Amygdala (tissue), 56 donors: ENCODE measurements at regions not wholly inside any gene's neighbourhood (a gene's known extent, or its start where the extent isn't known, plus 50 kb on each side); places are given as distances from the start of the nearest gene placed in this dataset.

Experiments
- DNase-seq, 56 donors: peaks; one replicate each; lab custom pipeline; 2025; lab: John Stamatoyannopoulos, UW

DNA sequence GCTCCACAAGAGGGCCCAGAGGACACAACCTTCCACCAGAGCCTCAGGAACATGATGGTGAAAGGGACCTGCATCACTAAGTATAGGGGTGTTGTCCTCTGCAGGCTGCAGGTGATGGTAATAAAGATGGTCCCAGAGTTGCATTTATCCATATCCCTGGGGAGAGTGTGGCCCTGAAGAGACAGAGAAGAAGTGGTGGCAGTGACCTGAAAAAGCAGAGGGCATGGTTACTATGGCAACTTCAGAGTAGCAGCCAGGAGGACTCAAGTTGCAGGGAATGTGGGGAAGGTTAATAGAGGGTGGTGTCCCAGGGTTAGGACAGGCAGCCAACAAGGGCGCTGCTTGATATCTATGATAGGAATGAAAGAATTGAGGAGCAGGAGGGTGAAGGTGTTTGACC is 57.1 kb downstream of the HLA-A start:
- DNase-seq, result no peak

DNA sequence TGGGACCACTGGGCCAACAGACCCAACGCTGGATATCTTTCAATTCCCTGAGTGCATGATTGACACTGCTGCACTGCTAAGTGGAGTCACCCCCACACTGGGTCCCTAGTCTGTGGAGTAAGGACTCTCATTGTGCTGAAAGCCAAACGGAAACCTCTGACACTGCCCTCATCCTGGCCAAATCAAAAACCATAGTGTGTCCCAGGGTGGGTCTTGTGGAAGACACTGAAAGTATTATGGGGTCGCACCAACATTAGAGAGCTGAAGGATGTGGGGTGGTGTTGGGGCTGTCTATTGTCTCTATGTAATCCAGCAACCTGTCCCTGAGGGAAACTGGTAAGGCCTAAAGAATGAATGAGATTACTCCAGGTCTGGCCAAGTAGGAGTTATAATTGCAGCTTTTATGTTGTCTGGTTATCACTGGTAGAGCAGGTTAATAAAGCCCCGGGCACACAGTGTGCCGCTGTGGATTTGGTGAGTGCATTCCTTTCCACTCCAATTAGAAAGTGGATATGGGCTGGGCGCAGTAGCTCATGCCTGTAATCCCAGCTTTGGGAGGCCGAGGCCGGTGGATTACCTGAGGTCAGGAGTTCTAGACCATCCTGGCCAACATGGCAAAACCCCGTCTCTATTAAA is 57.9 kb downstream of the HLA-A start:
- no peak for DNase-seq

DNA sequence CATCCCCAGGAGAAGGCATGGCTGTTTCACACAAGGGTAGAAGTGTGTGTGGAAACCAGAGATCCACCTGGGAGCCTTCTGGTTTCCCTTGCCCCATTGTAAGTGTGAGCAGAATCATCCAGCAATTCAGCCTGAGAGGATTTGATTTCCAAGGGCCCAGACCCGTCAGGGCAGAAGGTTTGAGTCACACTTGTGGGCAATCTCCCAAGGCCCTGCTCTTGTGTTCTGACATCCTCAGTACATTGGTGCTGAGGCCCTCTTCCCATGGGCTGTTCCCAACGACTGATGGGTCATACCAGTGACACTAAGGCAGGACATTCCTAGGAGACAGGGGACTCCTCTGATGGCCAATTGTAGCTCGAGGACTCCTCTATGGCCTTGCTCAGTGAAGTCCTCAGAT is 58.2 kb upstream of the POLR1H start:
- DNase-seq, result no peak

GRCh38 chr6:30005482-30005881 is 55.6 kb upstream of the POLR1H start:
- DNase-seq, result no peak

- peak in 7 of 56 donors; percentile 1 to 63 (median 8) for DNase-seq
These were observed 54.6 kb upstream of the POLR1H start for GRCh38 chr6:30006170-30007131.

GRCh38 chr6:30007132-30007764 is 53.8 kb upstream of the POLR1H start:
- no peak for DNase-seq

GRCh38 chr6:30009113-30009512 is 52.0 kb upstream of the POLR1H start:
- DNase-seq, result no peak
